Pancreas (tissue), 10 donors: ENCODE measurements at regions not wholly inside any gene's neighbourhood (a gene's known extent, or its start where the extent isn't known, plus 50 kb on each side); places are given as distances from the start of the nearest gene placed in this dataset.

ENCODE experiments used
- ATAC-seq, 4 donors: fragments of 200-7000 bp; cut with Tn5 transposase; one replicate each; pipeline versions ENCODE4 v1.8.0 to v1.9.1; 2020; ENCODE audit warnings: mild to moderate bottlenecking in 4 of 4, moderate library complexity in 4 of 4
- DNase-seq, 6 donors: peaks; one replicate each; pipeline ENCODE4 v3.0.0-alpha.2; 2020
- FAIRE-seq: peaks from 2 replicates; lab custom pipeline; 2012; peaks lifted over from hg19 to GRCh38; lab: Jason Lieb, UNC
- H3K27ac ChIP-seq, 4 donors: fragments of 200-600 bp; sonication (generic); 1 replicate in 3 of 4; 2 replicates in 1 of 4; pipeline versions ENCODE4 v1.5.0 to v1.8.0; 2020
- H3K27me3 ChIP-seq, 4 donors: fragments of 200-600 bp; one replicate each; pipeline ENCODE4 v1.8.0; 2021
- H3K36me3 ChIP-seq, 3 donors: fragments of 200-600 bp; sonication (generic) in 1 of 3; one replicate each; pipeline versions ENCODE4 v1.5.0 to v1.8.0; 2020 to 2021
- H3K4me1 ChIP-seq, 3 donors: fragments of 200-600 bp; one replicate each; pipeline ENCODE4 v1.8.0; 2021
- H3K4me3 ChIP-seq, 4 donors: fragments of 200-600 bp; sonication (generic) in 2 of 4; one replicate each; pipeline versions ENCODE4 v1.5.0 to v1.8.0; 2020 to 2021
- H3K9me3 ChIP-seq, 4 donors: fragments of 200-600 bp; one replicate each; pipeline ENCODE4 v1.8.0; 2021
- CTCF ChIP-seq, 4 donors: fragments of 200-600 bp; sonication (generic) in 3 of 4; IDR thresholded peaks; one replicate each; pipeline versions ENCODE4 v1.5.0 to v1.8.0; 2021; ENCODE audit warnings: antibody characterized with exemption in 4 of 4
- whole genome bisulfite sequencing, 2 donors: extraction: QIAGEN DNeasy Blood & Tissue Kit; methylation state at CpG; one replicate each; pipeline ENCODE4 v1.1.7; 2013; 5-methylcytosine and 5-hydroxymethylcytosine counted together
- intact Hi-C, 3 donors: fragments of 100-400 bp; cut with DNase I; formaldehyde crosslinking; loops; one replicate each; pipeline versions ENCODE4 v1.11.1 to v1.14.2; 2022
- donor health status: healthy with polysubstance abuse.
- donor health status: DM: no; HTN: no; CAD: no; lungs with moderate emphysema.
- donor health status: DM: no; HTN: no; CAD: no.
- donor health status: control.
- donor health status: control.
- donor health status: Bipolar disorder and iron deficiency.
- donor health status: DM: yes; HTN: yes; CAD: no.
- donor health status: DM: no; HTN: no; CAD: no.
- donor health status: DM: no; HTN: no; CAD: no.
- donor health status: DM: yes; HTN: yes; CAD: no.

- Histone ChIP-seq H3K4me3 (no peak overlapping the region), H3K36me3 (no peaks in the 10 kb centered on the region), H3K4me1 (no peaks in the 10 kb centered on the region), H3K27me3 (no peaks in the 10 kb centered on the region), H3K9me3 (no peaks in the 10 kb centered on the region), H3K27ac (no peak overlapping the region)
- WGBS, 2 donors: 27 to 86% methylated on average over 3 of the region's 3 CpGs
- DNase-seq (no peak), ATAC-seq (no peak), FAIRE-seq (no peak)
- no peak for TF ChIP-seq CTCF (IDR thresholded peaks at IDR 0.05)
- intact Hi-C loops: no loop called here
These were observed 810.2 kb downstream of the EFNA5 start for GRCh38 chr5:106860398-106861044.

- intact Hi-C loops: no loop called here
- H3K9me3 ChIP-seq: no peaks in the 10 kb centered on the region
- H3K4me3 ChIP-seq: no peak overlapping the region
- no peak overlapping the region for H3K27ac ChIP-seq
- no peaks in the 10 kb centered on the region for H3K36me3 ChIP-seq
- DNase-seq: no peak
- no peak for ATAC-seq
- FAIRE-seq: no peak
- no peaks in the 10 kb centered on the region for H3K4me1 ChIP-seq
- TF ChIP-seq CTCF (IDR thresholded peaks at IDR 0.05): no peak
- no peaks in the 10 kb centered on the region for H3K27me3 ChIP-seq
- WGBS, 2 donors: 61 to 64% methylated on average over 2 of the region's 2 CpGs
These were observed 812.1 kb downstream of the EFNA5 start for GRCh38 chr5:106858616-106859015.

DNA sequence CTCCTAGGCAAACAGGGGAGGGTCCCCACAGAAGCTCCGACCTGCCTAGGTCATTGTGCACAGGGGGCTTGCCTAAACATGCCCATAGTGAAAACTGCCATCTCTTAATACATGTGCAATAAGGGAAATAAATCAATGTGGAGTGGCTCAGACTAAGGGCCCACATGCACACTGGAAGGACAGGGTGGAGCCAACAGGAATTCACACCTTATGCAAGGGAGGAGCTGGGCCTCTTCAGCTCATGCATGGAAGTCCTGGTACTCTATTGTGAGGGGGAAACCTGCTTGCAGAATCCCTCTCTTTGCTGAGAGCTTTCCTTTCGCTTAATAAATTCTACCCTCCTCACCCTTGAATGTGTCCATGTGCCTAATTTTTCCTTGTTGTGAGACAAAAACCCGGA is 815.8 kb downstream of the EFNA5 start:
- no peaks in the 10 kb centered on the region for H3K4me1 ChIP-seq
- H3K27ac ChIP-seq: no peak overlapping the region
- intact Hi-C loops: no loop called here
- 87 to 95% methylated on average over 3 of the region's 3 CpGs for WGBS, 2 donors
- ATAC-seq: no peak
- no peaks in the 10 kb centered on the region for H3K36me3 ChIP-seq
- no peak for TF ChIP-seq CTCF (IDR thresholded peaks at IDR 0.05)
- FAIRE-seq: no peak
- H3K9me3 ChIP-seq: no peaks in the 10 kb centered on the region
- no peak overlapping the region for H3K4me3 ChIP-seq
- no peak for DNase-seq
- H3K27me3 ChIP-seq: no peaks in the 10 kb centered on the region

DNA sequence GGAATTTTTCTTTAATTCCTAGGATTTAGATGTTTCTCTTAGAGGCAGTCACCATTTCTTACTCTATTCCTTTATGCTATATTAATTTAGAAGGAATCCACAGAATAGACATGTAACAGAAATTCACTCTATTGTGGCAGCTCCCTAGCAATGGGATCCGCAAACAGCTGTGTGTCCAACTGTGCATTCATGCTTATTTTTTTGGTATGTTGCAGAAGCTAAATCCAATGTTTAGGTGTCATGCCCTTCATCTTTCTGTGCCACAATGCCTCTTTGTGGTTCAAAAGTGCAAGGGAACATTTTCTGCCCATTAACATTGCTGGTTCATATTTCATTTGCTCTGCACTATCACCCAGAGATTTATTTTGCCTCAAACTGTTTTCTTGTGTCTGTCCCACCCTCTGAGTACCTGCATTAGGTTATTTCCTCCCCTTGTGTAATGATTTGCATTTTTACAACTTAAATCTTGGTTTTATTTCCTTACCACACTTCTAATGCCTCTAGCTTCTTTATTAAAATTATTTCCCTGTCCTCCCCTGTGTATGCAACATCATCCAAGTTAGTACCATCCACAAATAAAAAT is 816.5 kb downstream of the EFNA5 start:
- intact Hi-C loops: no loop called here
- Histone ChIP-seq H3K4me3 (no peak overlapping the region), H3K9me3 (no peaks in the 10 kb centered on the region), H3K4me1 (peaks cover 0 to 6% (median 3%) of the 10 kb centered on the region in 3 donors), H3K27me3 (no peaks in the 10 kb centered on the region), H3K27ac (no peak overlapping the region), H3K36me3 (no peaks in the 10 kb centered on the region)
- ATAC-seq (no peak), FAIRE-seq (no peak), DNase-seq (no peak)
- no peak for TF ChIP-seq CTCF (IDR thresholded peaks at IDR 0.05)
- 93 to 96% methylated on average over 1 of the region's 1 CpG for WGBS, 2 donors

- TF ChIP-seq CTCF (IDR thresholded peaks at IDR 0.05): no peak
- WGBS, 2 donors: 83 to 88% methylated on average over 4 of the region's 4 CpGs
These were observed 817.5 kb downstream of the EFNA5 start for GRCh38 chr5:106853266-106853665.

More at GRCh38 chr5:106853266-106853665, 817.5 kb downstream of the EFNA5 start:
- Histone ChIP-seq H3K36me3 (no peaks in the 10 kb centered on the region), H3K9me3 (no peaks in the 10 kb centered on the region), H3K27ac (no peak overlapping the region), H3K27me3 (no peaks in the 10 kb centered on the region), H3K4me3 (no peak overlapping the region), H3K4me1 (peaks cover 0 to 9% (median 3%) of the 10 kb centered on the region in 3 donors)
- intact Hi-C loops: no loop called here
- no peak for DNase-seq
- no peak for FAIRE-seq
- no peak for ATAC-seq
